Muscle layer of colon (tissue), 2 donors: ENCODE measurements at regions not wholly inside any gene's neighbourhood (a gene's known extent, or its start where the extent isn't known, plus 50 kb on each side); places are given as distances from the start of the nearest gene placed in this dataset.

Experiments used
- H3K27ac ChIP-seq: one replicate; pipeline ENCODE4 v1.7.0; 2013; ENCODE audit warnings: low read depth, mild to moderate bottlenecking, low read length, moderate library complexity
- H3K27me3 ChIP-seq, 2 donors: one replicate each; pipeline ENCODE4 v1.7.0; 2013; ENCODE audit warnings: low read length in 2 of 2, mild to moderate bottlenecking in 2 of 2; ENCODE audit not compliant: insufficient read depth in 2 of 2, control insufficient read depth in 1 of 2
- H3K36me3 ChIP-seq: one replicate; pipeline ENCODE4 v1.7.0; 2013; ENCODE audit warnings: mild to moderate bottlenecking, low read length; ENCODE audit not compliant: insufficient read depth
- H3K4me1 ChIP-seq: one replicate; pipeline ENCODE4 v1.7.0; 2013; ENCODE audit warnings: mild to moderate bottlenecking, low read length; ENCODE audit not compliant: insufficient read depth
- H3K4me3 ChIP-seq, 2 donors: one replicate each; pipeline ENCODE4 v1.7.0; 2013; ENCODE audit warnings: low read length in 2 of 2, low read depth in 1 of 2, mild to moderate bottlenecking in 1 of 2, moderate library complexity in 1 of 2
- H3K9ac ChIP-seq: one replicate; pipeline ENCODE4 v1.7.0; 2013; ENCODE audit warnings: low read length
- H3K9me3 ChIP-seq: one replicate; pipeline ENCODE4 v1.7.0; 2013; ENCODE audit warnings: mild to moderate bottlenecking, low read length
- donor health status: abdominal sarcoma.
- donor health status: Adenocarcinoma of cecum.

- Histone ChIP-seq H3K4me3 (no peak overlapping the region), H3K27ac (no peak overlapping the region), H3K36me3 (no peaks in the 10 kb centered on the region), H3K4me1 (no peaks in the 10 kb centered on the region), H3K9ac (no peak overlapping the region), H3K9me3 (no peaks in the 10 kb centered on the region), H3K27me3 (no peaks in the 10 kb centered on the region)
Measured at GRCh38 chr2:83862600-83862999, 596.5 kb downstream of the SUCLG1 start.

DNA sequence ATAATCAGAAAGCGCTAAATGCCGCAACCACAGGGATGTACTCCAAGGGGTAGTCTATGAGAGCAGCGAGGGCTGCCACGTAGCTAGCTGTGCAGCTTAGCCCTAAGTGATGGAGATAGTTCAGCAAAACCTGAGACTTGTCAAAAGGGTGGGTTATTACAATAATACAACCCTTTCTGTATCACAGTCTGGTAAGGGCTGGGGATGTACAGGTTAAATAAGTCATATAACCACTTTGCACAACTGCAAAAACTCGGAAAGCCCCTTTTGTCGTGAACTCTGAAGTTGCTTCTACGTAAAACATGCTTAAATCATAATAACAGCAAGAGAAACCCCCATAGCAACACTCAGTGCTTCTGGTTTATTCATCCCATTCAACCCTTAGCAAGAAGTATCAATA is 598.8 kb downstream of the SUCLG1 start:
- Histone ChIP-seq H3K9me3 (no peaks in the 10 kb centered on the region), H3K27ac (no peak overlapping the region), H3K4me1 (no peaks in the 10 kb centered on the region), H3K4me3 (no peak overlapping the region), H3K27me3 (no peaks in the 10 kb centered on the region), H3K36me3 (no peaks in the 10 kb centered on the region), H3K9ac (no peak overlapping the region)

- no peak overlapping the region for H3K9ac ChIP-seq
- H3K27ac ChIP-seq, result no peak overlapping the region
- H3K4me3 ChIP-seq, result no peak overlapping the region
- no peaks in the 10 kb centered on the region for H3K9me3 ChIP-seq
- H3K4me1 ChIP-seq, result no peaks in the 10 kb centered on the region
- H3K27me3 ChIP-seq, result no peaks in the 10 kb centered on the region
- H3K36me3 ChIP-seq, result no peaks in the 10 kb centered on the region
Measured at GRCh38 chr2:83859553-83859952, 599.5 kb downstream of the SUCLG1 start.

DNA sequence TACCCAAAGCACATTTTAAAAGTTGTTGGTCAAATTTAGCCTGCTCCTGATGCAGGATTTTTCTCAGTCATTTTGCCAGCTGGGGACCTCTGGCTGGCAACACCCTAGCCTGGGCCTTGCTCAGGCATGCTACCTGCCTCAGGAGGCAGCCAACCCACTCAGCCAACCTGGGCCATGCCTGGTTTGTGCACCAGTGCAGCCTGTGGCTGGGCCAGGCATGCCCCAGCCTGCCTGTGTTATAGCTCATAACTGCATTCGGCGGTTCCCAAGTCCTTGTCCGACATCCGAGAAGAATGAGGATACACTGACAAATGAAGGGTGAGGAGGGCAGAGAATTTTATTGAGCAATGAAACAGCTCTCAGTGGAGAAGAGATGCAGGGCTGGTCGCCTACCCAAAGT is 608.0 kb downstream of the SUCLG1 start:
- no peak overlapping the region for H3K9ac ChIP-seq
- H3K27me3 ChIP-seq, result no peaks in the 10 kb centered on the region
- no peak overlapping the region for H3K27ac ChIP-seq
- H3K9me3 ChIP-seq, result no peaks in the 10 kb centered on the region
- H3K36me3 ChIP-seq, result no peaks in the 10 kb centered on the region
- H3K4me3 ChIP-seq, result no peak overlapping the region
- H3K4me1 ChIP-seq, result no peaks in the 10 kb centered on the region

DNA sequence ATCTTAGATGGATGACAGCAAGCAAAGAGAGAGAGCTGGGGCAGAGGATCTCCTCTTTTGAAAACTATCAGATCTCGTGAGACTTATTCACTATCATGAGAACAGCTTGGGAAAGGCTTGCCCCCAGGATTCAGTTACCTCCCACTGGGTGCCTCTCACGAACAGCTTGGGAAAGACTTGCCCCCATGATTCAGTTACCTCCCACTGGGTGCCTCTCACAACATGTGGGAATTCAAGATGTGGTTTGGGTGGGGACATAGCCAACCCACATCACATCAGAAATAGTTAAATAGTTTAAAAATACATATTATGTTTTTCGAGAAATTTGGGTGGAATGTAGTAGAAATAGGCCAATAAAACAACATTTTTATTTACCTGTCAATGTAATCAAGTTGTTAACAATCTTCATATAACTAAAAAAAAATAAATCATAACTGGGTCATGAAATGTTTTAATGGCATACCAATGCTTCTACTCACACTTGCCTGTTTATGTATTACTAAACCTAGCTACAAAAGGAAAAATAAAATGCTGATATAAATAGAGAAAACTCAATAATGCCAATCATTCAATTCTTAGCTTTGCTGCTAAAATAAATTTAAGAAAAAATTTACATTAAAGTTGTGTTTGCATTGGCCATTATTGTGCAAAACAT is 608.9 kb downstream of the SUCLG1 start:
- no peaks in the 10 kb centered on the region for H3K27me3 ChIP-seq
- H3K9me3 ChIP-seq, result no peaks in the 10 kb centered on the region
- no peaks in the 10 kb centered on the region for H3K4me1 ChIP-seq
- no peak overlapping the region for H3K4me3 ChIP-seq
- H3K36me3 ChIP-seq, result no peaks in the 10 kb centered on the region
- H3K9ac ChIP-seq, result no peak overlapping the region
- no peak overlapping the region for H3K27ac ChIP-seq

GRCh38 chr2:83844490-83844889 is 614.6 kb downstream of the SUCLG1 start:
- no peaks in the 10 kb centered on the region for H3K4me1 ChIP-seq
- no peaks in the 10 kb centered on the region for H3K27me3 ChIP-seq
- no peaks in the 10 kb centered on the region for H3K36me3 ChIP-seq
- H3K9me3 ChIP-seq, result no peaks in the 10 kb centered on the region
- no peak overlapping the region for H3K27ac ChIP-seq
- no peak overlapping the region for H3K9ac ChIP-seq
- no peak overlapping the region for H3K4me3 ChIP-seq

DNA sequence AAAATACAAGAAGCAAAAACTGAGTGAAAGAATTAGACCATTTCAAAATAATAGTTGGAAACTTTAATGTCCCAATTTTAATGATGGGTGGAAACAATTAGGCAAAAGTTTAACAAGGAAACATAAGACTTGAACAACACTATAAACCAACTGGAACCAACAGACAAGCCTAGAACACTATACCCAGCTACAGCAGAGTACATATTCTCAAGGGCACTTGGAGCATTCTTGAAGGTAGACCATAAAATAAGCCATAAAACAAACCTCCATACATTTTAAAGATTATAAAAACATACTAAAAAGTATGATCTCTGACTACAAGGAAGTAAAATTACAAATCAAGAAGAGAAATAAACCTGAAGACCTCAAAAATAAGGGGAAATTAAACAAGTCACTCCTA is 616.7 kb downstream of the SUCLG1 start:
- Histone ChIP-seq H3K9me3 (no peaks in the 10 kb centered on the region), H3K27me3 (no peaks in the 10 kb centered on the region), H3K36me3 (no peaks in the 10 kb centered on the region), H3K9ac (no peak overlapping the region), H3K27ac (no peak overlapping the region), H3K4me1 (no peaks in the 10 kb centered on the region), H3K4me3 (no peak overlapping the region)

DNA sequence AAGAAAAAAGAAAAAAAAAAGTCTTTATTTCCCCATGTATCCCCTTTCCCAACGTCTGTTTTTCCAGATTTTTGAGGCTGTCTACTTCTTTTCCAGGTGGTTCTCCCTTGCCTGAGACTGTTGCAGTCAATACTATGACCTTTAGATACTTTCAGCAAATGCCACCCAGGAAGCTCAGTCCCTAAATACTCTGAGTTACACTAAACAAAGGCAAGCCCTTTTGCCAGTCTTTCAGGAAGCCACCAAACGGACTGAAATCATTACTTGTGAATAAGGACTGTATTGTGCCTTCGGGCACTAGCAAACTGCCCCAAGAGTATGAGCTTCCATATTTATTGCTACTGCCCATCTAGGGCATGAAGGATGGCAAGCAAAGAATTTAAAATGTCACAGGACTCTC is 621.3 kb downstream of the SUCLG1 start:
- no peaks in the 10 kb centered on the region for H3K9me3 ChIP-seq
- H3K27me3 ChIP-seq, result no peaks in the 10 kb centered on the region
- no peak overlapping the region for H3K27ac ChIP-seq
- H3K9ac ChIP-seq, result no peak overlapping the region
- no peak overlapping the region for H3K4me3 ChIP-seq
- H3K36me3 ChIP-seq, result no peaks in the 10 kb centered on the region
- no peaks in the 10 kb centered on the region for H3K4me1 ChIP-seq

GRCh38 chr2:83827618-83828017 is 631.5 kb downstream of the SUCLG1 start:
- no peak overlapping the region for H3K4me3 ChIP-seq
- no peaks in the 10 kb centered on the region for H3K4me1 ChIP-seq
- H3K27ac ChIP-seq, result no peak overlapping the region
- no peak overlapping the region for H3K9ac ChIP-seq
- no peaks in the 10 kb centered on the region for H3K9me3 ChIP-seq
- no peaks in the 10 kb centered on the region for H3K27me3 ChIP-seq
- H3K36me3 ChIP-seq, result no peaks in the 10 kb centered on the region

DNA sequence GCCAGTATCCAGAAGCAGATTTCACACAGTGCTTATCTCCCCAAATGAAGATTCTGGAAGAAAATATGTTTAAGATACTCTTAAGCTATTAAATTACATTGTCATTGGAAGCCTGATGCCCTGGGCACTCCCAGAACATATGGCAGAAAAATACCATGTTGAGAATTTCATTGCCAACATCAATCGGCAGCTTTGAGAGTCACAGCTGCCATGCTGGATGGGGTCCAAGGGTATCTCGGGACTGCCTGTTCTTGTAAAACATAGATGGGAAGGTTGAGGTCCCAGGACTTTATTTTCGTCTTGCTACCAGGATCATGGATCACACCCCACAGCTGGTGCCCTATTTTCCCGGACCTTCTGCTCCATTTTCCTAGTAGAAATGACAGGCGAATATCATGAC is 632.5 kb downstream of the SUCLG1 start:
- Histone ChIP-seq H3K27me3 (no peaks in the 10 kb centered on the region), H3K4me3 (no peak overlapping the region), H3K36me3 (no peaks in the 10 kb centered on the region), H3K9ac (no peak overlapping the region), H3K9me3 (no peaks in the 10 kb centered on the region), H3K4me1 (no peaks in the 10 kb centered on the region), H3K27ac (no peak overlapping the region)

- no peak overlapping the region for H3K27ac ChIP-seq
Measured at GRCh38 chr2:83823229-83823628, 635.9 kb downstream of the SUCLG1 start.

DNA sequence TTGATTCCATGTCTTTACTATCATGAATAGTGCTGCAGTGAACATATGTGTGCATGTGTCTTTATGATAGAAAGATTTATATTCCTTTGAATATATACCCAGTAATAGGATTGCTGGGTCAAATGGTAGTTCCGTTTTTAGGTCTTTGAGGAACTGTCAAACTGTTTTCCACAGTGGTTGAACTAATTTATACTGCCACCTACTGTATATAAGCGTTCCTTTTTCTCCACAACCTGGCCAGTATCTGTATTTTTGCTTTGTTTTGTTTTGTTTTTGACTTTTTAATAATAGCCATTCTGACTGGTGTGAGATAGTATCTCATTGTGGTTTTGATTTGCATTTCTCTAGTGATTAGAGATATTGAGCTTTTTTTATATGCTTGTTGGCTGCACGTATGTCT is 641.6 kb downstream of the SUCLG1 start:
- H3K27ac ChIP-seq, result no peak overlapping the region
- no peaks in the 10 kb centered on the region for H3K27me3 ChIP-seq
- H3K9ac ChIP-seq, result no peak overlapping the region
- H3K4me1 ChIP-seq, result no peaks in the 10 kb centered on the region
- H3K9me3 ChIP-seq, result no peaks in the 10 kb centered on the region
- H3K36me3 ChIP-seq, result no peaks in the 10 kb centered on the region
- no peak overlapping the region for H3K4me3 ChIP-seq

More at GRCh38 chr2:83823229-83823628, 635.9 kb downstream of the SUCLG1 start:
- H3K4me1 ChIP-seq, result no peaks in the 10 kb centered on the region
- no peaks in the 10 kb centered on the region for H3K27me3 ChIP-seq
- no peaks in the 10 kb centered on the region for H3K9me3 ChIP-seq
- no peaks in the 10 kb centered on the region for H3K36me3 ChIP-seq
- no peak overlapping the region for H3K9ac ChIP-seq
- no peak overlapping the region for H3K4me3 ChIP-seq
